CD4-positive, alpha-beta T cell treated with Interleukin-12 subunit alpha and Interleukin-12 subunit beta, for 1 hour (primary cell): ENCODE measurements at regions not wholly inside any gene's neighbourhood (a gene's known extent, or its start where the extent isn't known, plus 50 kb on each side); places are given as distances from the start of the nearest gene placed in this dataset.
"Not testable (repeated sequence)": the region's sequence is repeated elsewhere in the genome, so short reads cannot be mapped to it uniquely, and the experiment has no call there.

Source experiments
- DNase-seq: peaks from one replicate; pipeline ENCODE4 v3.0.0-alpha.2; 2020

- no peak for DNase-seq
Measured at GRCh38 chrY:14356154-14356553, 168.2 kb upstream of the NLGN4Y start.

GRCh38 chrY:14360748-14361500, 163.4 kb upstream of the NLGN4Y start:
- no peak for DNase-seq

GRCh38 chrY:14373608-14374007, 150.7 kb upstream of the NLGN4Y start:
- DNase-seq: no peak

- no peak for DNase-seq
Measured at GRCh38 chrY:14378217-14378616, 146.1 kb upstream of the NLGN4Y start.

- DNase-seq: not testable (repeated sequence)
Measured at GRCh38 chrY:14410549-14411030, 113.7 kb upstream of the NLGN4Y start.

GRCh38 chrY:14411334-14411733, 113.0 kb upstream of the NLGN4Y start:
- no peak for DNase-seq

GRCh38 chrY:14436546-14436945, 87.8 kb upstream of the NLGN4Y start:
- DNase-seq: no peak

- no peak for DNase-seq
Measured at GRCh38 chrY:14437626-14438025, 86.7 kb upstream of the NLGN4Y start.

GRCh38 chrY:14438395-14438794, 85.9 kb upstream of the NLGN4Y start:
- DNase-seq: no peak

- DNase-seq: no peak
Measured at GRCh38 chrY:14444550-14444949, 79.8 kb upstream of the NLGN4Y start.

- no peak for DNase-seq
Measured at GRCh38 chrY:14468151-14468683, 56.1 kb upstream of the NLGN4Y start.

- no peak for DNase-seq
Measured at GRCh38 chrY:14472421-14472820, 51.9 kb upstream of the NLGN4Y start.

GRCh38 chrY:14473320-14473719, 51.0 kb upstream of the NLGN4Y start:
- DNase-seq: no peak
